Stimulated activated CD8-positive, alpha-beta memory T cell treated with anti-CD3 and anti-CD28 coated beads, Interleukin-4, amount 100 ng/mL, for 4 hours (primary cell): ENCODE measurements at regions not wholly inside any gene's neighbourhood (a gene's known extent, or its start where the extent isn't known, plus 50 kb on each side); places are given as distances from the start of the nearest gene placed in this dataset.

Experiments used
- DNase-seq, 2 donors: peaks; one replicate each; pipeline ENCODE4 v3.0.0-alpha.2; 2020; ENCODE audit warnings: low read depth in 2 of 2, low spot score in 1 of 2

DNA sequence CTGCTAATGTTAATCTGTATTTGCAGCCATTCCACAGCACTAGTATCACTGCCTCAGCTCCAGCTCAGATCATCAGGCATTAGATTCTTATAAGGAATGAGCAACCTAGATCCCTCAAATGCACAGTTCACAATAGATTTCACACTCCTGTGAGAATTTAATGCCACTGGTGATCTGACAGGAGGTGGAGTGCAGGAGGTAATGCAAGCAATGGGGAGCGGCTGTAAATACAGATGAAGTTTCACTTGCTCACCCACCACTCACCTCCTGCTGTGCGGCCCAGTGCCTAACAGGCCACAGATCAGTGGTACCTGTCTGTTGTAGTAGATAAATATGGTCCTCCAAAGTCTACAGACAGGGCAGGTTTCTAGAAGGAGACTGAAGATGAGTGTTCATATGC is 97.7 kb upstream of the TMEFF2 start:
- DNase-seq = no peak

DNA sequence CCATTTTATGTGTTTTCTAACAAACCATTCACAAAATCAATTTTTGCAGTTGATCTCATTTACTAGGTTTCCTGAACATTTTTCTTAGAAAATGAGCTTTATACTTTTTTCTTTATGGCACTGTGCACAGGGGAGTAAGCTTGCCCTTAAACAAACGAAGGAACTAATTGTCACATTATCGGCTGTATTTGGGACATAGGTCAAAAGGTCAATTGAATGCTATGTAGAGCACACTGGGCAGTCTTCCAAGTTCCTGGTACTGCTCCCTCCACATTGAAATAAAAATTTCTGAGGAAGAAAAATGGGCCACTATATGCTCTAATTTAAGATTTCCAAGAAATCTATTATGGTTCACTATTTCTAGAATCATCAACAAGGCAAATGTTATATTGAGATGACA is 93.6 kb upstream of the TMEFF2 start:
- no peak for DNase-seq

- DNase-seq = no peak
These were observed 91.5 kb upstream of the TMEFF2 start for GRCh38 chr2:192286093-192286701.

DNA sequence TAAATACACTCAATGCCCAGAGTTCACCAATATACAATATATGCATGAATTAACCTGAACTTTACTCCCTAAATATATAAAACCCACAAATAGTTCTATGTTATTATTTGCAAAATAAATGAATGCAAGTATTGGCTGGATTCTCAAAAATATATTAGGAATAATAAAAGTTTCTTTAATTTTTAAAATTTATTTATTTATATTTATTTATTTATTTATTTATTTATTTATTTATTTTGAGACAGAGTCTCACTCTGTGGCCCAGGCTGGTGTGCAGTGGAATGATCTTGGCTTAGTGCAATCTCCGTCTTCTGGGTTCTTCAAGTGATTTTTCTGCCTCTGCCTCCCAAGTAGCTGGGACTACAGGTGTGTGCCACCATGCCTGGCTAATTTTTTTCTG is 88.7 kb upstream of the TMEFF2 start:
- DNase-seq = no peak

DNA sequence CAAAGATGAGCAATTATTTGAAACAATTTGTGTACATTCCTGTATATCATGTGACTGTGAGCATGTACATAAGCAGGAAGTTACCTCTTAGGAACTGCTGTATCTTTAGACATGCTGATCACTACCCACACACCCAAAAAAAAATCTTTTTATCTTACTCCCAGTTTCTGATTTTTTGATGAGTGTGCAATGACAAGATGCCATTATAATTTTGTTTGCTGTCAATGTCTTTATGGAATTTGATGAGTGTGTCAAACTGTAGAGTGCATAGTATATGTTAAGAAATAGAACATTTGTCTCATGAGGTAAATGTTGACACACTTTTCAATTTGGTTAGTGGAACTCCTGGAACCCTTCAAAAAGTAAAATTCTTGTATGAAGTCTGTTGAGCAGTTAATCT is 84.0 kb upstream of the TMEFF2 start:
- DNase-seq = no peak

DNA sequence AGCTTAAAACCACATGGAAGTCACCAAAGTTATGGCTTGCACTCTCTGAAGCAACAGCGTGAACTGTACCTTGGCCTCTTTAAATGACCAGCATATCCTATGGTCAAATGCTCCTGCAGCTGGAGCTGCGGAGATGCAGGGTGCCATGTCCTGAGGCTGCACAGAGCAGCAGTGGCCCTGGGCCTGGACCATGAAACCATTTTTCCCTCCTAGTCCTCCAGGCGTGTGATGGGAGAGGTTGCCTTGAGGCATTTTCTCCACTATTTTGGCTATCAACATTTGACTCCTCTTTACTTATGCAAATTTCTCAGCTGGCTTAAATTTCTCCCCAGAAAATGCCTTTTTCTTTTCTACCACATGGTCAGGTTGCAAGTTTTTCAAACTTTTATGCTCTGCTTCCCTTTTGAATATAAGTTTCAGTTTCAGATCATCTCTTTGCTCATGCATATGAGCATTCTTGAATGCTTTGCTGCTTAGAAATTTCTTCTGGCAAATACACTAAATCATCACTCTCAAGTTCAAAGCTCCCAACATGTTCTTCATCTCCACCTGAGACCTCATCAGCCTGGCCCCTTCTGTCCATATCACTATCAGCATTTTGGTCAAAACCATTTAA is 82.9 kb upstream of the TMEFF2 start:
- no peak for DNase-seq

- no peak for DNase-seq
These were observed 80.9 kb upstream of the TMEFF2 start for GRCh38 chr2:192275632-192276031.

DNA sequence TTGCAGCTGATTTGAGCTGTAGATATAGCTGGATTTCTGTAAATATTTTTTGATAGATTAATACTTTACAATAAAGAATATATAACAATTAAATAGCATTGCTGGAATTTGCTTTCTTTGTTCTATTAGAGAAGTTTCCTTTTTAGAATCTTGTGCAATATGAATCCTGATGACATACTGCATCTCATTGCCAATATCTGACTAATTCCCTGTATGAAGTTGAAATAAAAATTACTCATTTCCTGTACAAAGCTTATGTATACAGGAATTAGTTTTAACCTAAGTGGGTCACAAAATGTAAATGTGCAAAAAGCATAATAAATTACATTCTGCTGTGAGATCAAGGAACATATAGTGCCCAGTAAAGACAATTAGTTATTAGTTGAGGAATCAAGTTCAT is 72.8 kb upstream of the TMEFF2 start:
- DNase-seq = no peak

DNA sequence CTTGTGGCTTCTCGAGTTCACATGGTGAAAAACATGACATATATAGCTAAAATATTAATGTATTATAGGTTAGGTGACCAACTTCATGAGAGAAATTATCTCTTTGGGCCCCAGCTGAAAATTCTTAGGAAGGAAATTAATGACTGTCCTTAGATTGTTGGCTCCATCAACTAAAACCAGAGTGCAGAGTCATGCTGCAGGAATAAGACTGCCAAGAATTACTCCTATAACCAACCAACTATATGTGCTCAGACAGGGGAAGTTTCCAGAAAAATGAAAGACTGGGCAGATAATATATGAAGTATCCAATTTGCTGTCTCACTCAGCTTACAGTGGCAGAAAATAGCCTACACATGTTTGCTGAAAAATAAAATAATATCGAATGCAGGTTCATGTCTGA is 71.0 kb upstream of the TMEFF2 start:
- no peak for DNase-seq

DNA sequence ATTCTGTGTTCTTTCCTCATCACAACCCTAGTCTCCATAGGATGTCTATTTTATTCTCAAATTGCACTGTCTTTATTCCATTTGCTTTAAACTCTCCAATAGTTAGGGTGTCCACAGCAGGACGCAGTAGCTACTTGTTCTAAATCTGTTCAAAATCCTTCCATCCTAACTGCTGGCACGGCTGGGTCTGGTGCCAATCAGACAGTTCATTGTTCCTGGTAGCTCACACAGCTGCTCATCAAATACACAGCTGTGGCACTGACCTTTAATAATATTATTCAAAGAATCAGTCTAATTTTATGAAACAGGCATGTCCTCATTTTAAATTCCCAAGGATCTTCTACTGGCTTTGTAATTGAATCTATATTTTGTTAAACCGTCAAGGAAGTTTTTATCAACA is 59.7 kb upstream of the TMEFF2 start:
- DNase-seq = no peak

GRCh38 chr2:192253692-192254091 is 59.0 kb upstream of the TMEFF2 start:
- no peak for DNase-seq

- no peak for DNase-seq
These were observed 56.2 kb upstream of the TMEFF2 start for GRCh38 chr2:192250961-192251360.

GRCh38 chr2:192247456-192247855 is 52.7 kb upstream of the TMEFF2 start:
- no peak for DNase-seq

DNA sequence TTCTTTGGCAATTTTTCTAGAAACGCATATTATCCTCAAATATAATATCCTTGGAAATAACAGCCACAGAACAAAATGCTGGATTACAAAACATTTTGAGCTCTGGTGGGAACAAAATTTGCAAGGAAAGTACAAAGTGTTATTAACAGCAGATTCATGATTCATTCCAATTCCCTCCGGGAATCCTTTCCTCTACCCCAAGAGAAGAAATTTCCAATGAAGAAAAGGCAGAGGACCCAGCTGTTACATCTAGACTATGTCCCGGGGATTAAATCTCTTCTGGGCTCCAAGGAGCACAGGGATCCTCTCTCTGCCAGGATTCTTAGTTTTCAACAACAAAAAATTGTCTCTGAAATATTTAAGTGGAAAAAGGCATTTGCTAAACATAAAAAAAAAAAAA is 51.6 kb upstream of the TMEFF2 start:
- no peak for DNase-seq

DNA sequence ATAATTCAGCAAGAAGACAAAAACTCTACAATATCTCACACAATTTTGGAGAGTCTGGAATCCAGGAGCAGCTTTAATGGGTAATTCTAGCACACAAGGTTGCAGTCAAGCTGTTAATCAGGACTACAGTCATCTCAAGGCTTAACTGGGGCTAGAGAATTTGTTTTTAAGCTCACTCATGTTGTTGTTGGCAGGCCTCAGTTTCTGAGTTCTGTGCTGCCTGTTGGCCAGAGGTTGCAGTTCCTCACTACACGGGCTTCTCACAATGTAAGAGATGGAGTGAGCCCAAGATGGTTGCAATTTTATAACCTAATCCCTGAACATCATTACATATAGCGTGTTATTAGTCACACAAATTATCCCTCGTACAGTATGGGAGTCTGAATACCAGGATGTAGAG is 50.6 kb upstream of the TMEFF2 start:
- no peak for DNase-seq
